Endothelial cell of umbilical vein (primary cell): ENCODE measurements at regions not wholly inside any gene's neighbourhood (a gene's known extent, or its start where the extent isn't known, plus 50 kb on each side); places are given as distances from the start of the nearest gene placed in this dataset.

Experiments used
- EZH2 ChIP-seq: IDR thresholded peaks from 2 replicates; pipeline ENCODE4 v1.6.1; 2012; ENCODE audit warnings: borderline replicate concordance, low read depth, mild to moderate bottlenecking, moderate library complexity, low read length, inconsistent platforms; ENCODE audit not compliant: severe bottlenecking
- JUN ChIP-seq: IDR thresholded peaks from 2 replicates; pipeline ENCODE4 v1.6.1; 2011; ENCODE audit warnings: borderline replicate concordance, low read depth; ENCODE audit not compliant: insufficient read length, insufficient read depth
- POLR2A ChIP-seq: IDR thresholded peaks from 2 replicates; pipeline ENCODE4 v1.6.1; 2012; ENCODE audit warnings: low read depth, mild to moderate bottlenecking, control low read depth, low read length
- POLR2AphosphoS5 ChIP-seq: IDR thresholded peaks from 2 replicates; pipeline ENCODE4 v1.6.1; 2012; ENCODE audit warnings: low read depth, mild to moderate bottlenecking, control low read depth, low read length, moderate library complexity; ENCODE audit not compliant: insufficient read depth
- TF ChIP-seq, protein P1 (sequence below), 2 donors: IDR thresholded peaks; 1 replicate in 1 of 2; 2 replicates in 1 of 2; pipeline ENCODE4 v1.5.1; 2011; ENCODE audit warnings: low read length in 2 of 2, mild to moderate bottlenecking in 2 of 2, moderate library complexity in 2 of 2, control low read depth in 1 of 2, inconsistent platforms in 1 of 2, low read depth in 1 of 2; ENCODE audit not compliant: insufficient read depth in 1 of 2; ENCODE audit errors: extremely low read depth in 1 of 2

- TF ChIP-seq, protein P1, sequence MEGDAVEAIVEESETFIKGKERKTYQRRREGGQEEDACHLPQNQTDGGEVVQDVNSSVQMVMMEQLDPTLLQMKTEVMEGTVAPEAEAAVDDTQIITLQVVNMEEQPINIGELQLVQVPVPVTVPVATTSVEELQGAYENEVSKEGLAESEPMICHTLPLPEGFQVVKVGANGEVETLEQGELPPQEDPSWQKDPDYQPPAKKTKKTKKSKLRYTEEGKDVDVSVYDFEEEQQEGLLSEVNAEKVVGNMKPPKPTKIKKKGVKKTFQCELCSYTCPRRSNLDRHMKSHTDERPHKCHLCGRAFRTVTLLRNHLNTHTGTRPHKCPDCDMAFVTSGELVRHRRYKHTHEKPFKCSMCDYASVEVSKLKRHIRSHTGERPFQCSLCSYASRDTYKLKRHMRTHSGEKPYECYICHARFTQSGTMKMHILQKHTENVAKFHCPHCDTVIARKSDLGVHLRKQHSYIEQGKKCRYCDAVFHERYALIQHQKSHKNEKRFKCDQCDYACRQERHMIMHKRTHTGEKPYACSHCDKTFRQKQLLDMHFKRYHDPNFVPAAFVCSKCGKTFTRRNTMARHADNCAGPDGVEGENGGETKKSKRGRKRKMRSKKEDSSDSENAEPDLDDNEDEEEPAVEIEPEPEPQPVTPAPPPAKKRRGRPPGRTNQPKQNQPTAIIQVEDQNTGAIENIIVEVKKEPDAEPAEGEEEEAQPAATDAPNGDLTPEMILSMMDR (IDR thresholded peaks at IDR 0.05; ENCODE audit: extremely low read depth in 1 of 2, insufficient read depth in 1 of 2, low read depth in 1 of 2, low read length in 2 of 2): no peak
- TF ChIP-seq POLR2A: no peak
- TF ChIP-seq POLR2AphosphoS5: no peak
- TF ChIP-seq JUN: no peak
- no peak for TF ChIP-seq EZH2
Observed at GRCh38 chr9:86714999-86715398, 232.3 kb downstream of the GAS1 start.
